OCI-LY1 (cell line): ENCODE measurements at regions not wholly inside any gene's neighbourhood (a gene's known extent, or its start where the extent isn't known, plus 50 kb on each side); places are given as distances from the start of the nearest gene placed in this dataset.

Experiments
- H2AFZ ChIP-seq: fragments of 200-600 bp; sonication (generic), shearing (Covaris generic); 2 replicates; pipeline ENCODE4 v1.6.0; 2014; ENCODE audit warnings: antibody characterized with exemption, mild to moderate bottlenecking, low read length
- H3F3A ChIP-seq: fragments of 200-600 bp; sonication (generic), shearing (Covaris generic); 2 replicates; pipeline ENCODE4 v1.6.0; 2014; ENCODE audit warnings: mild to moderate bottlenecking, antibody characterized with exemption, low read length, moderate library complexity; ENCODE audit not compliant: insufficient read depth
- H3K27ac ChIP-seq: fragments of 200-600 bp; sonication (generic); 2 replicates; pipeline ENCODE4 v1.5.1; 2014; ENCODE audit warnings: low read length, mixed run types, mild to moderate bottlenecking, low read depth; ENCODE audit not compliant: poor library complexity, severe bottlenecking
- H3K27me3 ChIP-seq: fragments of 200-600 bp; sonication (generic); 2 replicates; pipeline ENCODE4 v1.6.0; 2014; ENCODE audit warnings: antibody characterized with exemption, mild to moderate bottlenecking, low read length, moderate library complexity; ENCODE audit not compliant: insufficient read depth
- H3K36me3 ChIP-seq: fragments of 200-600 bp; sonication (generic); 2 replicates; pipeline ENCODE4 v1.6.1; 2014; ENCODE audit warnings: mild to moderate bottlenecking, antibody characterized with exemption, low read length, moderate library complexity, mixed read lengths; ENCODE audit not compliant: insufficient read depth
- H3K4me1 ChIP-seq: fragments of 200-600 bp; sonication (generic); 2 replicates; pipeline ENCODE4 v1.5.1; 2014; ENCODE audit warnings: mild to moderate bottlenecking, low read length, moderate library complexity; ENCODE audit not compliant: insufficient read depth, severe bottlenecking
- H3K4me2 ChIP-seq: fragments of 200-600 bp; sonication (generic), shearing (Covaris generic); 2 replicates; pipeline ENCODE4 v1.6.1; 2014; ENCODE audit warnings: low read length
- H3K4me3 ChIP-seq: fragments of 200-600 bp; sonication (generic); 2 replicates; pipeline ENCODE4 v1.5.1; 2014; ENCODE audit warnings: low read length, low read depth, mild to moderate bottlenecking, mixed read lengths; ENCODE audit not compliant: poor library complexity, severe bottlenecking
- H3K79me2 ChIP-seq: fragments of 200-600 bp; shearing (Covaris generic); 2 replicates; pipeline ENCODE4 v1.6.1; 2016; ENCODE audit warnings: mixed run types, low read length, mixed read lengths; ENCODE audit not compliant: insufficient read depth
- H3K9ac ChIP-seq: fragments of 200-600 bp; sonication (generic), shearing (Covaris generic); 2 replicates; pipeline ENCODE4 v1.6.1; 2014; ENCODE audit warnings: mild to moderate bottlenecking, low read length, mixed read lengths
- H3K9me2 ChIP-seq: fragments of 200-600 bp; sonication (generic), shearing (Covaris generic); 2 replicates; pipeline ENCODE4 v1.6.1; 2014; ENCODE audit warnings: low read depth, mild to moderate bottlenecking, low read length, mixed read lengths
- H3K9me3 ChIP-seq: fragments of 200-600 bp; shearing (Covaris generic); 2 replicates; pipeline ENCODE4 v1.6.1; 2014; ENCODE audit warnings: low read length, mixed read lengths
- H4K20me1 ChIP-seq: fragments of 200-600 bp; sonication (generic), shearing (Covaris generic); 2 replicates; pipeline ENCODE4 v1.6.0; 2016; ENCODE audit warnings: mild to moderate bottlenecking, low read length; ENCODE audit not compliant: insufficient read depth
- EZH2 ChIP-seq: fragments of 200-600 bp; sonication (generic), shearing (Covaris generic); IDR thresholded peaks from 2 replicates; pipeline ENCODE4 v1.8.0; 2017; ENCODE audit warnings: borderline replicate concordance, mixed run types, mild to moderate bottlenecking, antibody characterized with exemption, low read length, moderate library complexity, mixed read lengths
- TF ChIP-seq, protein P1 (sequence below): fragments of 200-600 bp; sonication (generic), shearing (Covaris generic); IDR thresholded peaks from 2 replicates; pipeline ENCODE4 v1.5.1; 2017; ENCODE audit warnings: mild to moderate bottlenecking, antibody characterized with exemption, low read length, moderate library complexity, mixed read lengths

- Histone ChIP-seq H3K27me3 (no peaks in the 10 kb centered on the region), H3K9ac (no peak overlapping the region), H3K9me3 (no peaks in the 10 kb centered on the region), H3K4me1 (peaks cover 12% of the 10 kb centered on the region), H4K20me1 (no peaks in the 10 kb centered on the region), H3K9me2 (no peaks in the 10 kb centered on the region), H3K36me3 (no peaks in the 10 kb centered on the region), H3K27ac (no peak overlapping the region), H3K4me2 (no peak overlapping the region), H3F3A (no peaks in the 10 kb centered on the region), H3K79me2 (no peaks in the 10 kb centered on the region), H3K4me3 (no peak overlapping the region), H2AFZ (no peak overlapping the region)
- no peak for TF ChIP-seq EZH2
- TF ChIP-seq, protein P1, sequence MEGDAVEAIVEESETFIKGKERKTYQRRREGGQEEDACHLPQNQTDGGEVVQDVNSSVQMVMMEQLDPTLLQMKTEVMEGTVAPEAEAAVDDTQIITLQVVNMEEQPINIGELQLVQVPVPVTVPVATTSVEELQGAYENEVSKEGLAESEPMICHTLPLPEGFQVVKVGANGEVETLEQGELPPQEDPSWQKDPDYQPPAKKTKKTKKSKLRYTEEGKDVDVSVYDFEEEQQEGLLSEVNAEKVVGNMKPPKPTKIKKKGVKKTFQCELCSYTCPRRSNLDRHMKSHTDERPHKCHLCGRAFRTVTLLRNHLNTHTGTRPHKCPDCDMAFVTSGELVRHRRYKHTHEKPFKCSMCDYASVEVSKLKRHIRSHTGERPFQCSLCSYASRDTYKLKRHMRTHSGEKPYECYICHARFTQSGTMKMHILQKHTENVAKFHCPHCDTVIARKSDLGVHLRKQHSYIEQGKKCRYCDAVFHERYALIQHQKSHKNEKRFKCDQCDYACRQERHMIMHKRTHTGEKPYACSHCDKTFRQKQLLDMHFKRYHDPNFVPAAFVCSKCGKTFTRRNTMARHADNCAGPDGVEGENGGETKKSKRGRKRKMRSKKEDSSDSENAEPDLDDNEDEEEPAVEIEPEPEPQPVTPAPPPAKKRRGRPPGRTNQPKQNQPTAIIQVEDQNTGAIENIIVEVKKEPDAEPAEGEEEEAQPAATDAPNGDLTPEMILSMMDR, result no peak
These were observed 549.4 kb upstream of the ATP2B1 start for GRCh38 chr12:90257927-90258624.

- no peaks in the 10 kb centered on the region for H3K27me3 ChIP-seq
- H3K4me2 ChIP-seq, result no peak overlapping the region
- H4K20me1 ChIP-seq, result no peaks in the 10 kb centered on the region
- H2AFZ ChIP-seq, result no peak overlapping the region
- H3K4me3 ChIP-seq, result no peak overlapping the region
- H3K36me3 ChIP-seq, result no peaks in the 10 kb centered on the region
- TF ChIP-seq EZH2, result no peak
- TF ChIP-seq, protein P1, result no peak
- H3K9me2 ChIP-seq, result no peaks in the 10 kb centered on the region
- no peaks in the 10 kb centered on the region for H3F3A ChIP-seq
- H3K27ac ChIP-seq, result no peak overlapping the region
- H3K79me2 ChIP-seq, result no peaks in the 10 kb centered on the region
- no peak overlapping the region for H3K9ac ChIP-seq
- peaks cover 15% of the 10 kb centered on the region for H3K4me1 ChIP-seq
- no peaks in the 10 kb centered on the region for H3K9me3 ChIP-seq
These were observed 546.2 kb upstream of the ATP2B1 start for GRCh38 chr12:90254796-90255195.

- TF ChIP-seq, protein P1, result peak; percentile 33; the same call in 1 of the 2 replicates
- TF ChIP-seq EZH2, result no peak
- Histone ChIP-seq H2AFZ (no peak overlapping the region), H3K4me2 (no peak overlapping the region), H4K20me1 (no peaks in the 10 kb centered on the region), H3K27me3 (no peaks in the 10 kb centered on the region), H3K4me1 (peaks cover 15% of the 10 kb centered on the region), H3K9ac (no peak overlapping the region), H3K27ac (no peak overlapping the region), H3K4me3 (no peak overlapping the region), H3K9me3 (no peaks in the 10 kb centered on the region), H3K36me3 (no peaks in the 10 kb centered on the region), H3K79me2 (no peaks in the 10 kb centered on the region), H3K9me2 (no peaks in the 10 kb centered on the region), H3F3A (no peaks in the 10 kb centered on the region)
These were observed 545.1 kb upstream of the ATP2B1 start for GRCh38 chr12:90253674-90254181.
